PC-3 (cell line): ENCODE measurements at regions not wholly inside any gene's neighbourhood (a gene's known extent, or its start where the extent isn't known, plus 50 kb on each side); places are given as distances from the start of the nearest gene placed in this dataset.
A peak's percentile ranks its signal among the peaks of the same experiment; 100 is the strongest.
"Not testable (repeated sequence)": the region's sequence is repeated elsewhere in the genome, so short reads cannot be mapped to it uniquely, and the experiment has no call there.

Source experiments
- ATAC-seq: fragments of 200-7000 bp; cut with Tn5 transposase; 2 replicates; pipeline ENCODE4 v1.9.1; 2020; ENCODE audit warnings: mild to moderate bottlenecking, moderate library complexity
- BruUV-seq: library from RNA; stranded (reverse); fragments of 400-500 nt; replicated peaks from 2 replicates; lab custom pipeline; 2021; lab: Mats Ljungman, UMichigan
- CTCF ChIA-PET: fragments of 300-600 bp; sonication (Branson Sonifier 250); formaldehyde crosslinking; loops from one replicate; lab custom pipeline; 2022; ENCODE audit warnings: antibody characterized with exemption; lab: Charles Lee
- POLR2A ChIA-PET: fragments of 300-600 bp; sonication (Branson Sonifier 250); formaldehyde crosslinking; loops from one replicate; lab custom pipeline; 2022; ENCODE audit warnings: antibody characterized with exemption; ENCODE audit not compliant: unreplicated experiment; lab: Charles Lee
- DNase-seq: peaks from one replicate; pipeline ENCODE4 v3.0.0-alpha.2; 2015
- H2AFZ ChIP-seq: fragments of 300-600 bp; sonication (generic); 2 replicates; pipeline ENCODE4 v1.6.0; 2016; ENCODE audit warnings: antibody characterized with exemption, low read length
- H3F3A ChIP-seq: fragments of 300-600 bp; sonication (generic); one replicate; pipeline ENCODE4 v1.6.0; 2017; ENCODE audit warnings: antibody characterized with exemption, low read length, control low read depth, mild to moderate bottlenecking; ENCODE audit not compliant: unreplicated experiment
- H3K27ac ChIP-seq: fragments of 300-600 bp; sonication (generic); 2 replicates; pipeline ENCODE4 v1.5.1; 2016; ENCODE audit warnings: mild to moderate bottlenecking, low read length
- H3K27me3 ChIP-seq: fragments of 300-600 bp; sonication (generic); 2 replicates; pipeline ENCODE4 v1.6.1; 2016; ENCODE audit warnings: low read length, mixed read lengths
- H3K36me3 ChIP-seq: fragments of 300-600 bp; sonication (generic); 2 replicates; pipeline ENCODE4 v1.6.1; 2016; ENCODE audit warnings: low read depth, mixed run types, low read length, mixed read lengths
- H3K4me1 ChIP-seq: fragments of 300-600 bp; sonication (generic); 2 replicates; pipeline ENCODE4 v1.5.1; 2016; ENCODE audit warnings: low read length; ENCODE audit not compliant: insufficient read depth
- H3K4me2 ChIP-seq: fragments of 300-600 bp; sonication (generic); 2 replicates; pipeline ENCODE4 v1.6.0; 2016; ENCODE audit warnings: low read length
- H3K4me3 ChIP-seq: fragments of 300-600 bp; sonication (generic); 2 replicates; pipeline ENCODE4 v1.5.1; 2016; ENCODE audit warnings: mild to moderate bottlenecking, low read length, mixed read lengths
- H3K79me2 ChIP-seq: fragments of 300-600 bp; sonication (generic); 2 replicates; pipeline ENCODE4 v1.6.1; 2017; ENCODE audit warnings: low read length, mixed read lengths
- H3K9ac ChIP-seq: fragments of 300-600 bp; sonication (generic); 2 replicates; pipeline ENCODE4 v1.6.0; 2016; ENCODE audit warnings: mild to moderate bottlenecking, low read length
- H3K9me2 ChIP-seq: fragments of 300-600 bp; sonication (generic); replicated peaks from 2 replicates; pipeline ENCODE4 v1.6.1; 2016; ENCODE audit warnings: mixed run types, low read length, mixed read lengths
- H3K9me3 ChIP-seq: fragments of 300-600 bp; sonication (generic); 2 replicates; pipeline ENCODE4 v1.6.1; 2016; ENCODE audit warnings: low read length, mixed read lengths
- H4K20me1 ChIP-seq: fragments of 300-600 bp; sonication (generic); 2 replicates; pipeline ENCODE4 v1.6.1; 2016; ENCODE audit warnings: low read length, mixed read lengths
- CTCF ChIP-seq: fragments of 300-600 bp; sonication (generic); conservative IDR thresholded peaks from 2 replicates; pipeline ENCODE4 v1.5.1; 2017; ENCODE audit warnings: antibody characterized with exemption, low read depth, mild to moderate bottlenecking, low read length
- EZH2 ChIP-seq: fragments of 300-600 bp; sonication (generic); IDR thresholded peaks from one replicate; pipeline ENCODE4 v1.6.1; 2017; ENCODE audit warnings: antibody characterized with exemption, mild to moderate bottlenecking, low read length; ENCODE audit not compliant: unreplicated experiment
- EZH2phosphoT487 ChIP-seq: fragments of 300-600 bp; sonication (generic); IDR thresholded peaks from 2 replicates; pipeline ENCODE4 v1.6.1; 2018; ENCODE audit warnings: mild to moderate bottlenecking, antibody characterized with exemption, low read length, borderline replicate concordance
- intact Hi-C: fragments of 100-400 bp; cut with micrococcal nuclease; formaldehyde crosslinking; loops from 2 replicates; pipeline ENCODE4 v1.9.0; 2023

GRCh38 chr1:30083800-30084464, 639.5 kb downstream of the MATN1 start:
- Histone ChIP-seq H3K27me3 (peaks cover 16% of the 10 kb centered on the region), H3K79me2 (no peaks in the 10 kb centered on the region), H3K4me2 (peak overlapping the region; percentile 71), H3K27ac (no peak overlapping the region), H3F3A (no peaks in the 10 kb centered on the region), H3K36me3 (no peaks in the 10 kb centered on the region), H4K20me1 (no peaks in the 10 kb centered on the region), H2AFZ (peak overlapping the region; percentile 47; the same call in 1 of the 2 replicates), H3K9me2 (no peaks in the 10 kb centered on the region), H3K9me3 (no peaks in the 10 kb centered on the region), H3K9ac (no peak overlapping the region), H3K4me3 (0 out of 2 replicates have a peak overlapping the region, but pooled peaks have one; percentile 30), H3K4me1 (peaks cover 13% of the 10 kb centered on the region)
- POLR2A ChIA-PET, result no interaction called here
- TF ChIP-seq EZH2, result no peak
- no peak for TF ChIP-seq CTCF
- no peak for TF ChIP-seq EZH2phosphoT487
- ATAC-seq (peak; percentile 38; the same call in 1 of the 2 replicates), DNase-seq (peak; percentile 58)
- intact Hi-C loops, result no loop called here
- BruUV-seq, result no TSS peak
- CTCF ChIA-PET, result no interaction called here

GRCh38 chr1:30081379-30082102, 641.8 kb downstream of the MATN1 start:
- intact Hi-C loops, result no loop called here
- no peak overlapping the region for H3K27ac ChIP-seq
- BruUV-seq, result no TSS peak
- TF ChIP-seq EZH2phosphoT487 (no peak), CTCF (no peak), EZH2 (no peak)
- peaks cover 16% of the 10 kb centered on the region for H3K27me3 ChIP-seq
- H3K4me2 ChIP-seq, result no peak overlapping the region
- H3K4me1 ChIP-seq, result peaks cover 13% of the 10 kb centered on the region
- ChIA-PET POLR2A (no interaction called here), CTCF (no interaction called here)
- H3K79me2 ChIP-seq, result no peaks in the 10 kb centered on the region
- no peaks in the 10 kb centered on the region for H3K9me2 ChIP-seq
- H3K36me3 ChIP-seq, result no peaks in the 10 kb centered on the region
- H3K9me3 ChIP-seq, result no peaks in the 10 kb centered on the region
- no peak overlapping the region for H3K9ac ChIP-seq
- no peaks in the 10 kb centered on the region for H3F3A ChIP-seq
- no peak for ATAC-seq
- no peaks in the 10 kb centered on the region for H4K20me1 ChIP-seq
- no peak for DNase-seq
- no peak overlapping the region for H3K4me3 ChIP-seq
- no peak overlapping the region for H2AFZ ChIP-seq

- H3K36me3 ChIP-seq, DNase-seq, H3K27me3 ChIP-seq, H2AFZ ChIP-seq, H3F3A ChIP-seq, H4K20me1 ChIP-seq, BruUV-seq, H3K9me3 ChIP-seq, H3K79me2 ChIP-seq, H3K4me3 ChIP-seq, intact Hi-C loops, POLR2A ChIA-PET, CTCF ChIA-PET, H3K9ac ChIP-seq, H3K9me2 ChIP-seq, ATAC-seq, H3K4me1 ChIP-seq, H3K27ac ChIP-seq, H3K4me2 ChIP-seq: not testable (repeated sequence)
These were observed 647.5 kb downstream of the MATN1 start for GRCh38 chr1:30075916-30076315.
